GM12891 (cell line): ENCODE measurements at regions not wholly inside any gene's neighbourhood (a gene's known extent, or its start where the extent isn't known, plus 50 kb on each side); places are given as distances from the start of the nearest gene placed in this dataset.

Experiments
- DNase-seq: peaks from one replicate; pipeline ENCODE4 v3.0.0; 2011; ENCODE audit warnings: low spot score; ENCODE audit not compliant: insufficient read length
- FAIRE-seq: peaks from 2 replicates; lab custom pipeline; 2011; peaks lifted over from hg19 to GRCh38; lab: Jason Lieb, UNC
- PAX5 ChIP-seq: IDR thresholded peaks from 2 replicates; pipeline ENCODE4 v1.6.1; 2011; ENCODE audit warnings: low read length, moderate library complexity, mild to moderate bottlenecking; ENCODE audit not compliant: insufficient read depth, severe bottlenecking
- POLR2A ChIP-seq: IDR thresholded peaks from 2 replicates; pipeline ENCODE4 v1.6.1; 2011; ENCODE audit warnings: low read depth, low read length, control low read depth
- POLR2AphosphoS5 ChIP-seq: IDR thresholded peaks from 2 replicates; pipeline ENCODE4 v1.6.1; 2011; ENCODE audit warnings: low read depth, low read length, control low read depth
- POU2F2 ChIP-seq: IDR thresholded peaks from 2 replicates; pipeline ENCODE4 v1.6.1; 2011; ENCODE audit warnings: low read depth, mild to moderate bottlenecking, control low read depth, low read length, moderate library complexity
- SPI1 ChIP-seq: IDR thresholded peaks from 2 replicates; pipeline ENCODE4 v1.6.1; 2011; ENCODE audit warnings: low read depth, low read length, control low read depth
- TAF1 ChIP-seq: IDR thresholded peaks from 2 replicates; pipeline ENCODE4 v1.6.1; 2011; ENCODE audit warnings: low read depth, low read length, control low read depth

DNA sequence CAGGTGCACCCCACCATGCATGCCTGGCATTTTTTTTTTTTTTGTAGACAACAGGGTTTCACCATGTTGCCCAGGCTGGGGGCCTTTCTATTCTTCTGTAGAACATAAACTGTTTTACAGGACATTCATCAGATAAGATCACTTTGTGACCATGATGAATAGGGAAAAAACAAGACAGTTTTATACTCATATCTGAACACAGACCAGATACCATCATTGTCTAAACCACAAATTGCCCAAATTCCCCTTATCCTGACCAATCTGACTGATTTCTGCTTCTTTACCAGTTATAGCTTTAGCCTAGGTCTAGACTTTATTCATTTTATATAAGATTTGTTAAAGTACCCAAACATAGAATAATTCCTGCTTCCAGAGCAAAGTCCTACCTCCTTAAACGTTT, 1699.3 kb upstream of the TMEFF2 start:
- FAIRE-seq (no peak), DNase-seq (no peak)
- TF ChIP-seq POU2F2 (no peak), POLR2A (no peak), TAF1 (no peak), POLR2AphosphoS5 (no peak), PAX5 (no peak), SPI1 (no peak)

DNA sequence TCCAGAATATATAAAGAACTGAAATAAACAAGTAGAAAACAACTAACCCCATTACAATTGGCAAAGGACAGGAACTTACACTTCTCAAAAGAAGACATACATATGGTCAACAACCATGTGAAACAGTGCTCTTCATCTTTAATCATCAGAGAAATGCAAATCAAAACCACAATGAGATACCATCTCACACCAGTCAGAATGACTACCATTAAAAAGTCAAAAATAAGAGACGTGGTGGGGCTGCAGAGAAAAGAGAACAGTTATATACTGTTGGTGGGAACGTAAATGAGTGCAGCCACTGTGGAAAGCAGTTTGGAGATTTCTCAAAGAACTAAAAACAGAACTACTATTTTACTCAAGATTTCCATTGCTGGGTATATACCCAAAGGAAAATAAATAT, 1696.3 kb upstream of the TMEFF2 start:
- FAIRE-seq (no peak), DNase-seq (no peak)
- TF ChIP-seq POLR2AphosphoS5 (no peak), POU2F2 (no peak), TAF1 (no peak), SPI1 (no peak), POLR2A (no peak), PAX5 (no peak)

DNA sequence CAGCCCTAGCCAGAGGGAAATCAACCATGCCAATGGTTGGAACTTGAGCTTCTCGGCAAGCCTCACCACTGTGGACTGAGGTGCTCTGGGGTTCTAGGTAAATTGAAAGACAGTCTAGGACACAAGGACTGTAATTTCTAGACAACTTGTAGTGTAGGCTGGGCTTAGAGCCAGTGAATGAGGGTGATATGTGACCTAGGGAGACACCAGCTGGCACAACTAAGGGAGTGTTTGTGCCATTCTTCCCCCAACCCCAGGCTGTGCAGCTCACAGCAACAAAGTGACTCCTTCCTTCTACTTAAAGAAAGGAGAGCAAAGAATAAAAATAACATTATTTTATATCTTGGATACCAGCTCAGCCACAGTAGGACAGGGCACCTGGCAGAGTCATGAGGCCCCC, 1690.7 kb upstream of the TMEFF2 start:
- no peak for TF ChIP-seq TAF1
- FAIRE-seq (no peak), DNase-seq (no peak)

DNA sequence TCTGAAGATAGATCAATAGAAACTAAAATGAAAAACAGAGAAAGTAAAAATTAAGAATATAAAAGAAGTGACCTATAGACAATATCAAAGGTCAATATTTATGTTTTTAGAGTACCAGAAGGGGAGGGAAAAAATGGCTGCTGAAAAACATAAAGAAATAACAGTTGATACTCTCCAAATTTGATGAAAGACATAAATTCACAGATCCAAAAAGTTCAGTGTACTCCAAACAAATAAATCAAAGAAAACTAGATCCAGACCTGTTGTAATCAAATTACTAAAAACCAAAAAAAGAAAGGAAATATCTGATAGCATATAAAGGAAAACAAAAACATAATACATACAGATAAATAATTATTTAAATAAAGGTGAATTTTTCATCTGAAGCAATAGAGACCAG, 1689.1 kb upstream of the TMEFF2 start:
- TF ChIP-seq POU2F2 (no peak), POLR2AphosphoS5 (no peak), POLR2A (no peak), TAF1 (no peak)
- no peak for DNase-seq
- no peak for FAIRE-seq

DNA sequence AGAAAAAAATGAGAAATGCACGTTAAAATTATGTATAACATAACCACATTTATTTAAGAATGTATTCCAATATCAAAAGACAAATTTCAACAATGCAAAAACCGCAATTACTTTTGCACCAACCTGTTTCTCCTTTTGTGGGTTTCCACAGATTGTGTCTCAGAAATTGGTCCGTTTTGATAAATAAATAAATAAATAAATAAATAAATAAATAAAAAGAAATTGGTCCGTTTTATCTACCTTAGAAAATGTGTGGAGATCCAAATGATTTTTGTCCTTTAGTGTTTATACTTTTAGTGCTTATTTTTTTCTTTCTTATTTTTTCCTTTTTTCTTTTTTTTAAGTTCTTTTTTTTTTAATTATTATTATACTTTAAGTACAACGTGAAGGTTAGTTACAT, 1682.2 kb upstream of the TMEFF2 start:
- TF ChIP-seq POLR2A (no peak), TAF1 (no peak), PAX5 (no peak), SPI1 (no peak), POU2F2 (no peak), POLR2AphosphoS5 (no peak)
- DNase-seq = no peak

DNA sequence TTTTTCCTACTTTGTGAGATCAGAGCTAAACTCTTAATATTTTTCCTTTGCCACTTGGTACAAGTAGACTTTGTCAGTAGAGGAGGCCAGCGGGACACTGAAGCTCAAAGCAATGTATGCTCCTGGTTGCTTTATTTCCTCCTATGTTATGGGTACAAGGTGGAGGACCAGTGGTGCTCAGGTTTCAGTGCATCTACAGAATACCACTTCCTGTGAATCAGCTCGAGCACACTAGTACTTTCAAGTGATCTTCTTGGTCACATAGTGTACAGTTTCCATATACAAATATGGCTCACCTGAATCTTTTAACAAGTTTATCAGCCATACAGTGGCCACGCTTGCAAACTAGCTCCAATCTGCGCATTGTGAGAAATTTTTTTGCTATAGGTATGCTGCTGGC, 1674.8 kb upstream of the TMEFF2 start:
- FAIRE-seq (no peak), DNase-seq (no peak)
- TF ChIP-seq POU2F2 (no peak), PAX5 (no peak), SPI1 (no peak), TAF1 (no peak), POLR2AphosphoS5 (no peak), POLR2A (no peak)

More for the DNA sequence above, 1682.2 kb upstream of the TMEFF2 start:
- no peak for FAIRE-seq

DNA sequence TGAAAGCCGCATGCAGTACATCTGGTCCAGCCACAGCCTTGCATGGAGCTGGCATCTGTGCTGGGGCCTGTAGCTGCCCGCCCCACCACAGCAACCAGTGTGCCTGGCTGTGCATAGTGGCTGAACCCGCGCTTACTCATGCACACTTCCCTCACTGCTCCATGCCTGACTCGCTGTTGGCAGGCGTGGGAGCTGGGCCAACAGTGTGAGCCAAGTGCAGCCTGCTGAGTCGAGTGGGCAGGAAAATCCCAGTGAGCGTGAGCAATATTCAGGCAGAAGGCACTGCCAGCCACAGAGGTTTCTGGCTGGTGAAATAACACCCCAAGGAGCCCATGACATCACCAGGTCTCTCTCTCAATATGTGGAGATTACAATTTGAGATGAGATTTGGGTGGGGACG, 1674.1 kb upstream of the TMEFF2 start:
- FAIRE-seq = no peak

DNA sequence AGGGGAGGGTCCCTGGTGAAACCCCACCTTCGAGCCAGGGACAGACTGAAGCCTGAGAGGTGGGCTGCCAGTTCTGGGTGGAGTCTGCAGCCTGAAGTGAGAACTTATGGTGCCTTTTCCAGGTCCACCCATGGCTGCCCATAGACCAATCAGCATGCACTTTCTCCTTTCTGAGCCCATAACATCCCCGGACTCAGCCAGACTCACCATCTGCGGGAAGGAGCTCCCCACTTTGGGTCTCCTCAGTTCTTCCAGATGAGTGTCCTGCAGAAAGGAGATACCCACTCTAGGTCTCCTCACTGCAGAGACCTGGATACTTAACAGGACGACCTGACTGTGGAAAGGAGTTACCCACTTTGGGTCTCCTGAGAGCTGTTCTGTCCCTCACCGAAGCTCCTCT, 1673.4 kb upstream of the TMEFF2 start:
- FAIRE-seq = no peak

More for the DNA sequence above, 1674.1 kb upstream of the TMEFF2 start:
- no peak for DNase-seq
- TF ChIP-seq TAF1 (no peak), POLR2AphosphoS5 (no peak), PAX5 (no peak), SPI1 (no peak), POU2F2 (no peak), POLR2A (no peak)

DNA sequence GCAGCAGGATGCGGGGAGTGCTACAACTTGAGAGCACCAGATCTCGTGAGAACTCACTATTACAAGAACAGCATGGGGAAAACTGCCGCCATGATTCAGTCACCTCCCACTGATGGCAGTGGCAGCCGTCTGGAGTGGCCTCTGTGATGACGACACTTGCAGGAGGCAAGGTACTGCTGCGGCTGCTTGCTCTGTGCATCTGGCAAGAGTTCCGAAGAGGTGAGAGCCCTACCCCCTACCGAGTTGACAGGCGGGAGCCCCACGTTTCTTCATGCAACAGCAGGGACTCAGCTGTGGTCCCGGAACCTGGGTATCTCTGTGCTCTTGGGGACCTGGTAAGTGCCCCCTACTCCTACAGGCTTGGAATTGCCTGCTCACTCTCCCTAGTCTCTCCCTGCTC, 1672.7 kb upstream of the TMEFF2 start:
- TF ChIP-seq POLR2A = no peak
- TF ChIP-seq SPI1 = no peak
- no peak for TF ChIP-seq PAX5
- TF ChIP-seq POU2F2 = no peak
- no peak for DNase-seq
- no peak for FAIRE-seq

More for the DNA sequence above, 1673.4 kb upstream of the TMEFF2 start:
- DNase-seq = no peak
- TF ChIP-seq PAX5 = no peak
- no peak for TF ChIP-seq POLR2AphosphoS5
- TF ChIP-seq TAF1 = no peak

DNA sequence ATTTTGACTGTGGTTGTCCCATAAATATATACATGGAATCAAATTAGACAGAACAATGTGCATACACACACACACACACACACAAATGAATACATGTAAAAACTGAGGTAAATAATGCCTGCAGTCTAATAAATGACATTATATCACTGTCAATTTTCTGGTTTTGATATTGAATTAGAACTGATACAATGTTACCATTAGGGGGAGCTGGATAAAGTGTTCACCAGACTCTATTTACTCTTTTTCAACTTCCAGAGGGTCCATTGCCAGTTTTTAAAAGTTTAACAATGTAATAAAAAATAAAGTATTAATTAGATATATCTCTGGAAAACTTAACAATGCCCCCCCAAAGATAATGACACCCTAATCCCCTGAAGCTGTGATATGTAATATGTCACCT, 1666.8 kb upstream of the TMEFF2 start:
- TF ChIP-seq POLR2AphosphoS5 (no peak), SPI1 (no peak), PAX5 (no peak), POU2F2 (no peak), POLR2A (no peak), TAF1 (no peak)
- FAIRE-seq (no peak), DNase-seq (no peak)

DNA sequence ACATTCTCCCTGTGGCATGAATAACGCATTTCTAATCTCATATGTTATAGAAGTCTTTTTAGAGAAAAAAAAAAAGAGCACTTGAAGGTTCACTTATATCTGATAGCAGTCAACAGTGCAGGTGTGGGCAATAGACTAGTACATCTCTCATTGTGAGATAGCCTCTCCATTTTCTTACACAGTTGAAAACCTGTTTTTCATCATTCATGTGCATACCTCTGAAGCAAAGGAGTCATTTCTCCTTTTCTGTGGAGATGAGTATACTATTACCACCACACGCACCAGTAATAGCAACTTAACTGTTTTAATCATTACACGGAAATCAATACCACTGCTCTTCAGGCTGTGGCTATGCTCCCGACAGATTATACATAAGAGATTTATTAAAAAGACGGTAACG, 1653.3 kb upstream of the TMEFF2 start:
- no peak for TF ChIP-seq POU2F2
- no peak for TF ChIP-seq SPI1
- no peak for TF ChIP-seq PAX5
- no peak for TF ChIP-seq TAF1
- DNase-seq (no peak), FAIRE-seq (no peak)

DNA sequence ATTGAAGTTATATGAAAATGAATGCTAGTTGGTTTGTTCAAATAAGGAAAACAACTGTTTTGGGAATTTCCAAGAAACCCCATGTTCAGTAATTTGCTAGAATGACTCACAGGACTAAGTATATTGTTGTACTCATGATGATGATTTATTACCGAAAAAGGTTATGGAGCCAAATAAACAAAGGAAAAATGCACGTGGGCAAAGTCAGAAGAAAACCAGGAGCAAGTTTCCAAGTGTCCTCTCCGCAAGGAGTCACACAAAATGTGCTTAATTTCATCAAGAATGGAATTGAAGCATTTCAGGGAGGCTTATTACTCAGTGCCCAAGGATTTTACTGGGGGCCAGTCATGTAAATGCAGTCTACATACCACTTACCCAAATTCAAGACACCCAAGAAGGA, 1652.4 kb upstream of the TMEFF2 start:
- DNase-seq = no peak
- TF ChIP-seq POLR2A = no peak
- no peak for TF ChIP-seq POLR2AphosphoS5
- TF ChIP-seq SPI1 = no peak
- no peak for TF ChIP-seq POU2F2
- no peak for TF ChIP-seq TAF1
- TF ChIP-seq PAX5 = no peak
- FAIRE-seq = no peak
